WTC11 (cell line): ENCODE measurements at regions not wholly inside any gene's neighbourhood (a gene's known extent, or its start where the extent isn't known, plus 50 kb on each side); places are given as distances from the start of the nearest gene placed in this dataset.

Source experiments
- ATAC-seq: fragments of 200-7000 bp; cut with Tn5 transposase; 2 replicates; pipeline ENCODE4 v1.10.0; 2021; ENCODE audit warnings: mild to moderate bottlenecking, moderate library complexity
- CTCF ChIA-PET: fragments of 300-600 bp; sonication (Branson Sonifier 250); formaldehyde crosslinking; loops from one replicate; lab custom pipeline; 2021; ENCODE audit warnings: antibody characterized with exemption; lab: Charles Lee
- POLR2A ChIA-PET: fragments of 350-600 bp; sonication (Branson Sonifier 250); formaldehyde crosslinking; loops from one replicate; lab custom pipeline; 2021; ENCODE audit warnings: antibody characterized with exemption; lab: Charles Lee
- DNase-seq: peaks from one replicate; pipeline ENCODE4 v3.0.0; 2021; ENCODE audit warnings: low spot score
- H3K27ac Mint-ChIP-seq: 2 replicates; pipeline ENCODE4 v1.8.0; 2021; ENCODE audit warnings: mixed read lengths
- H3K27me3 Mint-ChIP-seq: 2 replicates; pipeline ENCODE4 v1.8.0; 2021; ENCODE audit warnings: low read depth, mild to moderate bottlenecking, moderate library complexity, mixed read lengths
- H3K36me3 Mint-ChIP-seq: 2 replicates; pipeline ENCODE4 v1.8.0; 2021; ENCODE audit warnings: mixed read lengths
- H3K4me1 Mint-ChIP-seq: 2 replicates; pipeline ENCODE4 v1.8.0; 2022; ENCODE audit warnings: mixed read lengths
- H3K4me3 Mint-ChIP-seq: 2 replicates; pipeline ENCODE4 v1.8.0; 2021; ENCODE audit warnings: mild to moderate bottlenecking, moderate library complexity, mixed read lengths
- H3K9me3 Mint-ChIP-seq: 2 replicates; pipeline ENCODE4 v1.8.0; 2021; ENCODE audit warnings: mixed read lengths
- ATF1 ChIP-seq: sonication (generic); formaldehyde crosslinking; IDR thresholded peaks from 2 replicates; pipeline ENCODE4 v1.8.1; 2023; ENCODE audit warnings: mild to moderate bottlenecking, moderate library complexity, missing genetic modification reagents
- ATF2 ChIP-seq: sonication (generic); formaldehyde crosslinking; IDR thresholded peaks from 2 replicates; pipeline ENCODE4 v1.8.1; 2022; ENCODE audit warnings: low read depth, missing genetic modification reagents, borderline replicate concordance
- FOXP1 ChIP-seq: sonication (generic); formaldehyde crosslinking; IDR thresholded peaks from 2 replicates; pipeline ENCODE4 v1.8.0; 2022; ENCODE audit warnings: missing genetic modification reagents, mild to moderate bottlenecking, moderate library complexity, borderline replicate concordance
- HMGA2 ChIP-seq: fragments of 250-450 bp; sonication (Bioruptor Pico); IDR thresholded peaks from 2 replicates; pipeline ENCODE4 v1.4.0; 2021; ENCODE audit warnings: mild to moderate bottlenecking, moderate library complexity
- KAT7 ChIP-seq: sonication (generic); formaldehyde crosslinking; IDR thresholded peaks from 2 replicates; pipeline ENCODE4 v1.8.1; 2023; ENCODE audit warnings: missing genetic modification reagents, mild to moderate bottlenecking, borderline replicate concordance
- NFATC4 ChIP-seq: fragments of 250-450 bp; sonication (Bioruptor Pico); IDR thresholded peaks from 2 replicates; pipeline ENCODE4 v1.9.0; 2021; ENCODE audit warnings: mild to moderate bottlenecking
- NFYB ChIP-seq: sonication (generic); formaldehyde crosslinking; conservative IDR thresholded peaks from 2 replicates; pipeline ENCODE4 v1.8.0; 2022; ENCODE audit warnings: low read depth, missing genetic modification reagents
- NR1H2 ChIP-seq: sonication (generic); formaldehyde crosslinking; IDR thresholded peaks from 2 replicates; pipeline ENCODE4 v1.9.0; 2021; ENCODE audit warnings: mild to moderate bottlenecking, moderate library complexity, missing genetic modification reagents
- ZNF671 ChIP-seq: fragments of 250-450 bp; sonication (Bioruptor Pico); IDR thresholded peaks from 2 replicates; pipeline ENCODE4 v1.8.0; 2021; ENCODE audit warnings: mild to moderate bottlenecking
- TF ChIP-seq, protein P1 (sequence below): fragments of 250-450 bp; sonication (Bioruptor Pico); IDR thresholded peaks from 2 replicates; pipeline ENCODE4 v1.9.0; 2021; ENCODE audit warnings: mild to moderate bottlenecking, borderline replicate concordance
- TF ChIP-seq, protein P2 (sequence below): sonication (generic); formaldehyde crosslinking; IDR thresholded peaks from 2 replicates; pipeline ENCODE4 v1.8.0; 2023; ENCODE audit warnings: missing genetic modification reagents
- TF ChIP-seq, protein P3 (sequence below): sonication (generic); formaldehyde crosslinking; IDR thresholded peaks from 2 replicates; pipeline ENCODE4 v1.8.0; 2023; ENCODE audit warnings: mild to moderate bottlenecking, missing genetic modification reagents
- TF ChIP-seq, protein P4 (sequence below): fragments of 250-450 bp; sonication (Bioruptor Pico); conservative IDR thresholded peaks from 2 replicates; pipeline ENCODE4 v1.9.0; 2021; ENCODE audit warnings: mild to moderate bottlenecking
- TF ChIP-seq, protein P5 (sequence below): sonication (generic); formaldehyde crosslinking; IDR thresholded peaks from 2 replicates; pipeline ENCODE4 v1.8.0; 2022; ENCODE audit warnings: mild to moderate bottlenecking, missing genetic modification reagents
- TF ChIP-seq, protein P6 (sequence below): sonication (generic); formaldehyde crosslinking; IDR thresholded peaks from 2 replicates; pipeline ENCODE4 v1.8.1; 2023; ENCODE audit warnings: mild to moderate bottlenecking, missing genetic modification reagents, moderate library complexity
- TF ChIP-seq, protein P7 (sequence below): fragments of 250-450 bp; sonication (Bioruptor Pico); IDR thresholded peaks from 2 replicates; pipeline ENCODE4 v1.9.0; 2021; ENCODE audit warnings: mild to moderate bottlenecking

DNA sequence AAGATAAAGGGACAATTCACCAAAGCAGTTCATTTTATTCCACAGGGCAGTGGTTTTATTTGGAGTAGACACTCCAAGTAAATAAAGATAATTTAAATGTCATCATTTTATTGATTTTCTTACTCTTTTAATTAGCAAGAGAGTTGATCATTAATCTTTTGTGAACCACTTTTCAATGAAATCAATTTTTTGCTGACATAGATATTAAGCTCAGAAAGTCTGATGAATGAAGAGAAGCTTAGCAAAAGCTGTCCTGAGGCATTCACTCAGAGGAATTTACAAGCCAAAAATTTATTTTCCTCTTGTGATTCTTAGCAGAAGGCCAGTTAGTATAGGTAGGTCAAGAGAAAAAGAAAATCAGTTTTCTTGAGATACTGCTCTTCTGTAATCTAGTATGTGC is 618.0 kb downstream of the CCER1 start (continued):
- TF ChIP-seq, protein P1, sequence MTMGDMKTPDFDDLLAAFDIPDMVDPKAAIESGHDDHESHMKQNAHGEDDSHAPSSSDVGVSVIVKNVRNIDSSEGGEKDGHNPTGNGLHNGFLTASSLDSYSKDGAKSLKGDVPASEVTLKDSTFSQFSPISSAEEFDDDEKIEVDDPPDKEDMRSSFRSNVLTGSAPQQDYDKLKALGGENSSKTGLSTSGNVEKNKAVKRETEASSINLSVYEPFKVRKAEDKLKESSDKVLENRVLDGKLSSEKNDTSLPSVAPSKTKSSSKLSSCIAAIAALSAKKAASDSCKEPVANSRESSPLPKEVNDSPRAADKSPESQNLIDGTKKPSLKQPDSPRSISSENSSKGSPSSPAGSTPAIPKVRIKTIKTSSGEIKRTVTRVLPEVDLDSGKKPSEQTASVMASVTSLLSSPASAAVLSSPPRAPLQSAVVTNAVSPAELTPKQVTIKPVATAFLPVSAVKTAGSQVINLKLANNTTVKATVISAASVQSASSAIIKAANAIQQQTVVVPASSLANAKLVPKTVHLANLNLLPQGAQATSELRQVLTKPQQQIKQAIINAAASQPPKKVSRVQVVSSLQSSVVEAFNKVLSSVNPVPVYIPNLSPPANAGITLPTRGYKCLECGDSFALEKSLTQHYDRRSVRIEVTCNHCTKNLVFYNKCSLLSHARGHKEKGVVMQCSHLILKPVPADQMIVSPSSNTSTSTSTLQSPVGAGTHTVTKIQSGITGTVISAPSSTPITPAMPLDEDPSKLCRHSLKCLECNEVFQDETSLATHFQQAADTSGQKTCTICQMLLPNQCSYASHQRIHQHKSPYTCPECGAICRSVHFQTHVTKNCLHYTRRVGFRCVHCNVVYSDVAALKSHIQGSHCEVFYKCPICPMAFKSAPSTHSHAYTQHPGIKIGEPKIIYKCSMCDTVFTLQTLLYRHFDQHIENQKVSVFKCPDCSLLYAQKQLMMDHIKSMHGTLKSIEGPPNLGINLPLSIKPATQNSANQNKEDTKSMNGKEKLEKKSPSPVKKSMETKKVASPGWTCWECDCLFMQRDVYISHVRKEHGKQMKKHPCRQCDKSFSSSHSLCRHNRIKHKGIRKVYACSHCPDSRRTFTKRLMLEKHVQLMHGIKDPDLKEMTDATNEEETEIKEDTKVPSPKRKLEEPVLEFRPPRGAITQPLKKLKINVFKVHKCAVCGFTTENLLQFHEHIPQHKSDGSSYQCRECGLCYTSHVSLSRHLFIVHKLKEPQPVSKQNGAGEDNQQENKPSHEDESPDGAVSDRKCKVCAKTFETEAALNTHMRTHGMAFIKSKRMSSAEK, result no peak
- TF ChIP-seq HMGA2 (CRISPR knock-in tag) (no peak), NR1H2 (CRISPR knock-in tag) (no peak), ATF1 (CRISPR knock-in tag) (no peak), ZNF671 (CRISPR knock-in tag) (no peak)
- TF ChIP-seq, protein P2, sequence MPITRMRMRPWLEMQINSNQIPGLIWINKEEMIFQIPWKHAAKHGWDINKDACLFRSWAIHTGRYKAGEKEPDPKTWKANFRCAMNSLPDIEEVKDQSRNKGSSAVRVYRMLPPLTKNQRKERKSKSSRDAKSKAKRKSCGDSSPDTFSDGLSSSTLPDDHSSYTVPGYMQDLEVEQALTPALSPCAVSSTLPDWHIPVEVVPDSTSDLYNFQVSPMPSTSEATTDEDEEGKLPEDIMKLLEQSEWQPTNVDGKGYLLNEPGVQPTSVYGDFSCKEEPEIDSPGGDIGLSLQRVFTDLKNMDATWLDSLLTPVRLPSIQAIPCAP, result no peak

DNA sequence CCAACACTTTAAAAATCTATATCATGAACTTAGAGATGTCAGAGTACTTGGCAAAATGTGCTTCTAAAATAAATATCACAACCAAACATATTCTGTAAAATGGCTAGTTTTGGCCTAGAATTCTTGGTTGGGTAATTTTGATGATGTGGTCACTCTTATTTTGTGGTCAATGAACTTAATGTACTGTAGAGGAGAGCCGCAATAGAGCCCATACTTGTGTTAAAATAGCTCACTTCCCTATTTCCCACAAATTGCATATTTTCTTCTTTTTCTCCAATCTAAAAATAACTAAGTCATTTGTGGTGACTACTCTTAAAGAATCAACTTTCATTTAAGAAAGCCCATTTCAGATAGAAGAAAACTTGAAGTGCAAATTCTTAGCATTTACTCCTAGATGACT is 619.4 kb downstream of the CCER1 start:
- Mint-ChIP-seq H3K9me3 (no peaks in the 10 kb centered on the region), H3K36me3 (no peaks in the 10 kb centered on the region), H3K4me1 (peaks cover 35% of the 10 kb centered on the region), H3K27ac (no peak overlapping the region), H3K4me3 (no peak overlapping the region), H3K27me3 (peaks cover 60% of the 10 kb centered on the region)
- POLR2A ChIA-PET, result no interaction called here
- CTCF ChIA-PET, result no interaction called here
- no peak for ATAC-seq
- no peak for DNase-seq
- TF ChIP-seq, protein P3, sequence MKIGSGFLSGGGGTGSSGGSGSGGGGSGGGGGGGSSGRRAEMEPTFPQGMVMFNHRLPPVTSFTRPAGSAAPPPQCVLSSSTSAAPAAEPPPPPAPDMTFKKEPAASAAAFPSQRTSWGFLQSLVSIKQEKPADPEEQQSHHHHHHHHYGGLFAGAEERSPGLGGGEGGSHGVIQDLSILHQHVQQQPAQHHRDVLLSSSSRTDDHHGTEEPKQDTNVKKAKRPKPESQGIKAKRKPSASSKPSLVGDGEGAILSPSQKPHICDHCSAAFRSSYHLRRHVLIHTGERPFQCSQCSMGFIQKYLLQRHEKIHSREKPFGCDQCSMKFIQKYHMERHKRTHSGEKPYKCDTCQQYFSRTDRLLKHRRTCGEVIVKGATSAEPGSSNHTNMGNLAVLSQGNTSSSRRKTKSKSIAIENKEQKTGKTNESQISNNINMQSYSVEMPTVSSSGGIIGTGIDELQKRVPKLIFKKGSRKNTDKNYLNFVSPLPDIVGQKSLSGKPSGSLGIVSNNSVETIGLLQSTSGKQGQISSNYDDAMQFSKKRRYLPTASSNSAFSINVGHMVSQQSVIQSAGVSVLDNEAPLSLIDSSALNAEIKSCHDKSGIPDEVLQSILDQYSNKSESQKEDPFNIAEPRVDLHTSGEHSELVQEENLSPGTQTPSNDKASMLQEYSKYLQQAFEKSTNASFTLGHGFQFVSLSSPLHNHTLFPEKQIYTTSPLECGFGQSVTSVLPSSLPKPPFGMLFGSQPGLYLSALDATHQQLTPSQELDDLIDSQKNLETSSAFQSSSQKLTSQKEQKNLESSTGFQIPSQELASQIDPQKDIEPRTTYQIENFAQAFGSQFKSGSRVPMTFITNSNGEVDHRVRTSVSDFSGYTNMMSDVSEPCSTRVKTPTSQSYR (CRISPR knock-in tag), result no peak
- TF ChIP-seq ATF2, result no peak
- TF ChIP-seq, protein P4, sequence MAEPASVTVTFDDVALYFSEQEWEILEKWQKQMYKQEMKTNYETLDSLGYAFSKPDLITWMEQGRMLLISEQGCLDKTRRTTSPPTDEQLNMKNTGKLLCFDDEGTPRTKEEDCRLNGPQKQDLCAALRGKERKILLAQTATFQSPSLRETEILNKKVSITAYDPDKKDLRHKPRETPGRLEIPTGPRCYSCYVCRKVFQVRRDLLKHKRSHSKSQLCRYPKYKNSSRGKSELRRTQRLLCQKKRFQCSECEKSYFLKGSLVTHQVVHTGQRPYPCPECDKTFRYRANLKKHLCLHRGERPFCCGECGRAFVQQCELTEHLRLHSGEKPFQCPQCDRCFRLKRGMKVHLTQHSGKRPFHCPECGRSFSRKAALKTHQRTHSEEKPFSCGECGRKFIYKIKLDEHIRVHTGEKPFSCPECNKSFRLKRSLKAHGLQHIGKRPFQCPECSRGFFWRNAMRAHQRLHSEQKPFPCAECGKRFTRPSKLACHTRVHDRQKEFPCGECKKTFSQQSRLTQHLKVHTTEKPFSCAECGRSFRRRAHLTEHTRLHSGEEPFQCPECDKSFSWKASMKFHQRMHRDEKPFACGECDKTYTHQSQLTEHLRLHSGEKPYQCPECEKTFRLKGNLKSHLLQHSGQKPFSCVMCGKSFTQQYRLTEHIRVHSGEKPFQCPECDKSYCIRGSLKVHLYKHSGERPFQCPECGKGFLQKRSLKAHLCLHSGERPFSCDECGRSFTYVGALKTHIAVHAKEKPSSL, result no peak
- TF ChIP-seq, protein P2, result no peak
- no peak for TF ChIP-seq FOXP1
- TF ChIP-seq, protein P5, sequence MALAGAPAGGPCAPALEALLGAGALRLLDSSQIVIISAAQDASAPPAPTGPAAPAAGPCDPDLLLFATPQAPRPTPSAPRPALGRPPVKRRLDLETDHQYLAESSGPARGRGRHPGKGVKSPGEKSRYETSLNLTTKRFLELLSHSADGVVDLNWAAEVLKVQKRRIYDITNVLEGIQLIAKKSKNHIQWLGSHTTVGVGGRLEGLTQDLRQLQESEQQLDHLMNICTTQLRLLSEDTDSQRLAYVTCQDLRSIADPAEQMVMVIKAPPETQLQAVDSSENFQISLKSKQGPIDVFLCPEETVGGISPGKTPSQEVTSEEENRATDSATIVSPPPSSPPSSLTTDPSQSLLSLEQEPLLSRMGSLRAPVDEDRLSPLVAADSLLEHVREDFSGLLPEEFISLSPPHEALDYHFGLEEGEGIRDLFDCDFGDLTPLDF, result no peak
- TF ChIP-seq, protein P1, result no peak
- TF ChIP-seq, protein P6, sequence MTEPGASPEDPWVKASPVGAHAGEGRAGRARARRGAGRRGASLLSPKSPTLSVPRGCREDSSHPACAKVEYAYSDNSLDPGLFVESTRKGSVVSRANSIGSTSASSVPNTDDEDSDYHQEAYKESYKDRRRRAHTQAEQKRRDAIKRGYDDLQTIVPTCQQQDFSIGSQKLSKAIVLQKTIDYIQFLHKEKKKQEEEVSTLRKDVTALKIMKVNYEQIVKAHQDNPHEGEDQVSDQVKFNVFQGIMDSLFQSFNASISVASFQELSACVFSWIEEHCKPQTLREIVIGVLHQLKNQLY (CRISPR knock-in tag), result no peak
- TF ChIP-seq KAT7 (CRISPR knock-in tag), result no peak
- TF ChIP-seq NFATC4 (CRISPR knock-in tag), result no peak
- TF ChIP-seq, protein P7, sequence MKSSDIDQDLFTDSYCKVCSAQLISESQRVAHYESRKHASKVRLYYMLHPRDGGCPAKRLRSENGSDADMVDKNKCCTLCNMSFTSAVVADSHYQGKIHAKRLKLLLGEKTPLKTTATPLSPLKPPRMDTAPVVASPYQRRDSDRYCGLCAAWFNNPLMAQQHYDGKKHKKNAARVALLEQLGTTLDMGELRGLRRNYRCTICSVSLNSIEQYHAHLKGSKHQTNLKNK (CRISPR knock-in tag), result no peak
- TF ChIP-seq NFYB (CRISPR knock-in tag), result no peak
